HAP-1 (cell line): ENCODE measurements at regions not wholly inside any gene's neighbourhood (a gene's known extent, or its start where the extent isn't known, plus 50 kb on each side); places are given as distances from the start of the nearest gene placed in this dataset.

ENCODE experiments used
- DNase-seq, 2 experiments: peaks; one replicate each; pipeline ENCODE4 v3.0.0-alpha.2; 2016 to 2020; ENCODE audit warnings: low spot score in 2 of 2
- H3K27me3 ChIP-seq: fragments of 250-450 bp; sonication (Bioruptor Pico); 2 replicates; pipeline ENCODE4 v1.5.1; 2020; ENCODE audit warnings: low read depth, mild to moderate bottlenecking, moderate library complexity
- H3K36me3 ChIP-seq: fragments of 250-450 bp; sonication (Bioruptor Pico); replicated peaks from 2 replicates; pipeline ENCODE4 v1.5.1; 2020; ENCODE audit warnings: mild to moderate bottlenecking
- H3K4me1 ChIP-seq: fragments of 250-450 bp; sonication (Bioruptor Pico); 2 replicates; pipeline ENCODE4 v1.5.1; 2020; ENCODE audit warnings: mild to moderate bottlenecking
- H3K4me3 ChIP-seq: fragments of 250-450 bp; sonication (Bioruptor Pico); 2 replicates; pipeline ENCODE4 v1.5.1; 2020; ENCODE audit warnings: mild to moderate bottlenecking, moderate library complexity
- H3K9me3 ChIP-seq: fragments of 250-450 bp; sonication (Bioruptor Pico); 2 replicates; pipeline ENCODE4 v1.5.1; 2020; ENCODE audit warnings: mild to moderate bottlenecking, moderate library complexity
- in situ Hi-C: fragments of 300-500 bp; cut with MboI; formaldehyde crosslinking; loops from 3 replicates; pipeline ENCODE4 v1.14.3; 2020; ENCODE audit warnings: low sequenced_read_pairs, inconsistent platforms, mixed read lengths

GRCh38 chr3:174777813-174778212, 81.3 kb upstream of the NAALADL2 start:
- H3K27me3 ChIP-seq, result no peaks in the 10 kb centered on the region
- H3K36me3 ChIP-seq, result no peaks in the 10 kb centered on the region
- peaks cover 11% of the 10 kb centered on the region for H3K4me1 ChIP-seq
- no peak overlapping the region for H3K4me3 ChIP-seq
- DNase-seq, result no peak
- H3K9me3 ChIP-seq, result no peaks in the 10 kb centered on the region; the same call in 1 of the 2 replicates
- in situ Hi-C loops, result no loop called here

- in situ Hi-C loops, result no loop called here
Measured at GRCh38 chr3:174783502-174783901, 75.6 kb upstream of the NAALADL2 start.

GRCh38 chr3:174784206-174784934, 74.8 kb upstream of the NAALADL2 start:
- no peaks in the 10 kb centered on the region for H3K27me3 ChIP-seq
- in situ Hi-C loops, result no loop called here
- DNase-seq, result no peak
- H3K4me1 ChIP-seq, result no peaks in the 10 kb centered on the region
- H3K4me3 ChIP-seq, result no peak overlapping the region
- no peaks in the 10 kb centered on the region for H3K9me3 ChIP-seq
- H3K36me3 ChIP-seq, result no peaks in the 10 kb centered on the region

More at GRCh38 chr3:174783502-174783901, 75.6 kb upstream of the NAALADL2 start:
- Histone ChIP-seq H3K9me3 (no peaks in the 10 kb centered on the region), H3K4me3 (no peak overlapping the region), H3K4me1 (no peaks in the 10 kb centered on the region), H3K36me3 (no peaks in the 10 kb centered on the region), H3K27me3 (no peaks in the 10 kb centered on the region)
- DNase-seq, result no peak

- Histone ChIP-seq H3K36me3 (no peaks in the 10 kb centered on the region), H3K4me1 (no peaks in the 10 kb centered on the region), H3K9me3 (no peaks in the 10 kb centered on the region), H3K27me3 (no peaks in the 10 kb centered on the region), H3K4me3 (no peak overlapping the region)
- DNase-seq, result no peak
- in situ Hi-C loops, result no loop called here
Measured at GRCh38 chr3:174786825-174787224, 72.3 kb upstream of the NAALADL2 start.

GRCh38 chr3:174791161-174791560, 68.0 kb upstream of the NAALADL2 start:
- Histone ChIP-seq H3K4me1 (no peaks in the 10 kb centered on the region), H3K4me3 (no peak overlapping the region), H3K27me3 (no peaks in the 10 kb centered on the region), H3K36me3 (no peaks in the 10 kb centered on the region), H3K9me3 (no peaks in the 10 kb centered on the region)
- peak; percentile 7 to 15 for DNase-seq
- in situ Hi-C loops, result no loop called here

GRCh38 chr3:174792864-174793263, 66.3 kb upstream of the NAALADL2 start:
- no peaks in the 10 kb centered on the region for H3K4me1 ChIP-seq
- H3K9me3 ChIP-seq, result no peaks in the 10 kb centered on the region
- no peaks in the 10 kb centered on the region for H3K27me3 ChIP-seq
- in situ Hi-C loops, result no loop called here
- no peak overlapping the region for H3K4me3 ChIP-seq
- H3K36me3 ChIP-seq, result no peaks in the 10 kb centered on the region
- DNase-seq, result no peak
